B cell (primary cell): ENCODE measurements at regions not wholly inside any gene's neighbourhood (a gene's known extent, or its start where the extent isn't known, plus 50 kb on each side); places are given as distances from the start of the nearest gene placed in this dataset.

Experiments
- ATAC-seq: fragments of 200-7000 bp; cut with Tn5 transposase; one replicate; pipeline ENCODE4 v1.10.0; 2021; ENCODE audit warnings: low read depth, mild to moderate bottlenecking, moderate number of reproducible peaks, moderate library complexity
- CTCF ChIA-PET: fragments of 350-600 bp; sonication (Branson Sonifier 250); formaldehyde crosslinking; loops from one replicate; lab custom pipeline; 2021; ENCODE audit warnings: antibody characterized with exemption, inconsistent platforms; lab: Charles Lee
- POLR2A ChIA-PET: fragments of 350-600 bp; sonication (Branson Sonifier 250); formaldehyde crosslinking; loops from one replicate; lab custom pipeline; 2021; ENCODE audit warnings: antibody characterized with exemption; lab: Charles Lee
- DNase-seq: peaks from one replicate; pipeline ENCODE4 v3.0.0; 2013
- H2AFZ ChIP-seq: 2 replicates; pipeline ENCODE4 v1.6.1; 2012; ENCODE audit warnings: mild to moderate bottlenecking, low read depth, low read length; ENCODE audit not compliant: insufficient read depth, poor library complexity, severe bottlenecking
- H3K27ac ChIP-seq, 2 donors: 1 replicate in 1 of 2; 2 replicates in 1 of 2; pipeline ENCODE4 v1.5.1; 2012 to 2013; ENCODE audit warnings: low read length in 2 of 2, mild to moderate bottlenecking in 2 of 2, moderate library complexity in 1 of 2
- H3K27me3 ChIP-seq, 4 experiments: fragments of 200-600 bp in 1 of 4; sonication (generic) in 1 of 4; replicated peaks in 1 of 4; 1 replicate in 2 of 4; 2 replicates in 2 of 4; pipeline versions ENCODE4 v1.6.1 to v1.7.0; 2013 to 2016; ENCODE audit warnings: low read length in 3 of 4, mild to moderate bottlenecking in 2 of 4, mixed read lengths in 1 of 4, moderate library complexity in 1 of 4; ENCODE audit not compliant: insufficient read depth in 4 of 4, control insufficient read depth in 3 of 4; ENCODE audit errors: control extremely low read depth in 1 of 4
- H3K36me3 ChIP-seq, 2 experiments: replicated peaks in 1 of 2; 1 replicate in 1 of 2; 2 replicates in 1 of 2; pipeline versions ENCODE4 v1.6.1 to v1.7.1; 2013; ENCODE audit warnings: low read length in 1 of 2; ENCODE audit not compliant: insufficient read depth in 2 of 2, control insufficient read depth in 1 of 2; ENCODE audit errors: control extremely low read depth in 1 of 2, extremely low read depth in 1 of 2
- H3K4me1 ChIP-seq, 2 donors: fragments of 200-600 bp in 1 of 2; sonication (generic) in 1 of 2; 1 replicate in 1 of 2; 2 replicates in 1 of 2; pipeline versions ENCODE4 v1.5.1 to v1.6.1; 2013 to 2017; ENCODE audit warnings: low read length in 2 of 2; ENCODE audit not compliant: control insufficient read depth in 2 of 2, insufficient read depth in 2 of 2
- H3K4me2 ChIP-seq: replicated peaks from 2 replicates; pipeline ENCODE3; 2012; ENCODE audit warnings: mild to moderate bottlenecking, low read depth, low read length; ENCODE audit not compliant: poor library complexity, severe bottlenecking
- H3K4me3 ChIP-seq, 5 experiments: fragments of 200-600 bp in 1 of 5; sonication (generic) in 1 of 5; 1 replicate in 3 of 5; 2 replicates in 2 of 5; pipeline versions ENCODE4 v1.5.1 to v1.7.0; 2011 to 2016; ENCODE audit warnings: low read length in 4 of 5, mild to moderate bottlenecking in 4 of 5, low read depth in 2 of 5, control low read depth in 1 of 5, moderate library complexity in 1 of 5; ENCODE audit not compliant: insufficient read depth in 1 of 5; ENCODE audit errors: control extremely low read depth in 1 of 5, extremely low read depth in 1 of 5
- H3K79me2 ChIP-seq: fragments of 200-600 bp; sonication (generic); one replicate; pipeline ENCODE4 v1.6.0; 2016; ENCODE audit warnings: low read length; ENCODE audit not compliant: control insufficient read depth, insufficient read depth
- H3K9ac ChIP-seq: fragments of 200-600 bp; sonication (generic); 2 replicates; pipeline ENCODE4 v1.6.1; 2017; ENCODE audit warnings: mild to moderate bottlenecking, low read length, moderate library complexity
- H3K9me3 ChIP-seq, 3 donors: one replicate each; pipeline versions ENCODE4 v1.6.1 to v1.7.1; 2013; ENCODE audit warnings: low read length in 2 of 3; ENCODE audit not compliant: control insufficient read depth in 2 of 3, insufficient read depth in 1 of 3; ENCODE audit errors: control extremely low read depth in 1 of 3
- H4K20me1 ChIP-seq: 2 replicates; pipeline ENCODE4 v1.6.0; 2012; ENCODE audit warnings: mild to moderate bottlenecking, low read length; ENCODE audit not compliant: insufficient read depth, control insufficient read depth, poor library complexity, severe bottlenecking
- H3K27ac Mint-ChIP-seq: one replicate; pipeline ENCODE4 v1.8.0; 2021; ENCODE audit warnings: mixed read lengths
- H3K27me3 Mint-ChIP-seq: one replicate; pipeline ENCODE4 v1.8.0; 2021; ENCODE audit warnings: mixed read lengths
- H3K4me1 Mint-ChIP-seq: one replicate; pipeline ENCODE4 v1.8.0; 2021; ENCODE audit warnings: mixed read lengths
- H3K4me3 Mint-ChIP-seq: one replicate; pipeline ENCODE4 v1.8.0; 2021; ENCODE audit warnings: mixed read lengths
- H3K9me3 Mint-ChIP-seq: one replicate; pipeline ENCODE4 v1.8.0; 2022; ENCODE audit warnings: mixed read lengths; ENCODE audit not compliant: insufficient read depth
- CTCF ChIP-seq: fragments of 200-600 bp; IDR thresholded peaks from one replicate; pipeline ENCODE4 v1.8.0; 2022; ENCODE audit warnings: antibody characterized with exemption, mild to moderate bottlenecking
- EZH2 ChIP-seq: IDR thresholded peaks from 2 replicates; pipeline ENCODE4 v1.6.1; 2012; ENCODE audit warnings: borderline replicate concordance, low read depth, mild to moderate bottlenecking, moderate library complexity, low read length; ENCODE audit not compliant: insufficient read depth, poor library complexity, severe bottlenecking
- WGBS: methylation state at CpG from one replicate; pipeline ENCODE4 v1.1.5; 2013; ENCODE audit warnings: missing lambda C conversion rate; ENCODE audit not compliant: insufficient coverage; 5-methylcytosine and 5-hydroxymethylcytosine counted together
- intact Hi-C: fragments of 100-400 bp; cut with micrococcal nuclease; formaldehyde crosslinking; loops from one replicate; pipeline ENCODE4 v1.10.0; 2022

- Histone ChIP-seq H3K27me3 (no peaks in the 10 kb centered on the region), H3K36me3 (no peaks in the 10 kb centered on the region), H2AFZ (no peak overlapping the region), H3K4me2 (no peak overlapping the region), H3K9ac (no peak overlapping the region), H3K27ac (no peak overlapping the region), H3K4me3 (no peak overlapping the region), H3K9me3 (no peaks in the 10 kb centered on the region), H4K20me1 (no peaks in the 10 kb centered on the region), H3K79me2 (no peaks in the 10 kb centered on the region), H3K4me1 (no peaks in the 10 kb centered on the region)
- intact Hi-C loops = no loop called here
- no peaks in the 10 kb centered on the region for H3K4me1 Mint-ChIP-seq
- H3K4me3 Mint-ChIP-seq = no peak overlapping the region
- ChIA-PET CTCF (no interaction called here), POLR2A (no interaction called here)
- 100% methylated on average over 2 of the region's 3 CpGs for WGBS
- no peak for TF ChIP-seq EZH2
- no peak for TF ChIP-seq CTCF
- H3K27ac Mint-ChIP-seq = no peak overlapping the region
- no peaks in the 10 kb centered on the region for H3K9me3 Mint-ChIP-seq
- no peaks in the 10 kb centered on the region for H3K27me3 Mint-ChIP-seq
- DNase-seq (no peak), ATAC-seq (no peak)
These were observed 519.7 kb upstream of the RGMA start for GRCh38 chr15:93608643-93609148.

- Histone ChIP-seq H3K4me1 (no peaks in the 10 kb centered on the region), H3K9ac (no peak overlapping the region), H3K27ac (no peak overlapping the region), H2AFZ (no peak overlapping the region), H3K79me2 (no peaks in the 10 kb centered on the region), H3K27me3 (no peaks in the 10 kb centered on the region), H3K9me3 (no peaks in the 10 kb centered on the region), H4K20me1 (no peaks in the 10 kb centered on the region), H3K4me2 (no peak overlapping the region), H3K4me3 (no peak overlapping the region), H3K36me3 (no peaks in the 10 kb centered on the region)
- Mint-ChIP-seq H3K27me3 (peaks cover 4% of the 10 kb centered on the region), H3K4me3 (no peak overlapping the region), H3K4me1 (no peaks in the 10 kb centered on the region), H3K9me3 (no peaks in the 10 kb centered on the region), H3K27ac (no peak overlapping the region)
- intact Hi-C loops = no loop called here
- POLR2A ChIA-PET = no interaction called here
- CTCF ChIA-PET = no interaction called here
- DNase-seq (no peak), ATAC-seq (no peak)
- TF ChIP-seq CTCF (no peak), EZH2 (no peak)
- WGBS = 100% methylated on average over 2 of the region's 2 CpGs
These were observed 514.5 kb upstream of the RGMA start for GRCh38 chr15:93603550-93603949.
